Coronary artery (tissue), 2 donors: ENCODE measurements at regions not wholly inside any gene's neighbourhood (a gene's known extent, or its start where the extent isn't known, plus 50 kb on each side); places are given as distances from the start of the nearest gene placed in this dataset.

Experiments
- DNase-seq: peaks from one replicate; pipeline ENCODE4 v3.0.0-alpha.2; 2017; ENCODE audit warnings: low spot score
- H3K27ac ChIP-seq, 2 donors: fragments of 200-600 bp; sonication (generic); one replicate each; pipeline ENCODE4 v1.5.1; 2016 to 2019
- H3K4me3 ChIP-seq: fragments of 200-600 bp; sonication (generic); 2 replicates; pipeline ENCODE4 v1.5.1; 2016; ENCODE audit warnings: mild to moderate bottlenecking, moderate library complexity
- TF ChIP-seq, protein P1 (sequence below): fragments of 200-600 bp; sonication (generic); IDR thresholded peaks from one replicate; pipeline ENCODE4 v1.5.1; 2019; ENCODE audit warnings: antibody characterized with exemption

DNA sequence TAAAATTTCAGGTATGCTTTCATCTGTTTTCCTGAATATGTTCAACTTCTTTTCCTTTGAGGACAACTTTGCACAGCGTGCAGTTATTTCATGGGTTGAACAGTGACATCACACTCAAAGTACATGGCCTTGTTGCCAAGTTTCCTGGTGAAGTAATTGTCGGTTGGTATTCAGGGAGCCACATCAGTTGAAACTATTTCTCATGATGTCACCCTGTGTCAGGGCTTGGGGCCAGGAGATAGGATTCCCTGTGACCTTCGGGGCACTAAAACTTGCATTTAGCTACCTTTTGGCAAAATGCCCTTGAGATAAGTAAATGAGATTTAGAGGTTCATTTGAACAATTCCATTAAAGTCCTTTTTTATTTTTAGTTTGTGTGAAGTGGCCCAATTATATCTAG lies 383.9 kb downstream of the SH3GL2 start:
- Histone ChIP-seq H3K27ac (no peak overlapping the region), H3K4me3 (no peak overlapping the region)
- no peak for DNase-seq
- TF ChIP-seq, protein P1, sequence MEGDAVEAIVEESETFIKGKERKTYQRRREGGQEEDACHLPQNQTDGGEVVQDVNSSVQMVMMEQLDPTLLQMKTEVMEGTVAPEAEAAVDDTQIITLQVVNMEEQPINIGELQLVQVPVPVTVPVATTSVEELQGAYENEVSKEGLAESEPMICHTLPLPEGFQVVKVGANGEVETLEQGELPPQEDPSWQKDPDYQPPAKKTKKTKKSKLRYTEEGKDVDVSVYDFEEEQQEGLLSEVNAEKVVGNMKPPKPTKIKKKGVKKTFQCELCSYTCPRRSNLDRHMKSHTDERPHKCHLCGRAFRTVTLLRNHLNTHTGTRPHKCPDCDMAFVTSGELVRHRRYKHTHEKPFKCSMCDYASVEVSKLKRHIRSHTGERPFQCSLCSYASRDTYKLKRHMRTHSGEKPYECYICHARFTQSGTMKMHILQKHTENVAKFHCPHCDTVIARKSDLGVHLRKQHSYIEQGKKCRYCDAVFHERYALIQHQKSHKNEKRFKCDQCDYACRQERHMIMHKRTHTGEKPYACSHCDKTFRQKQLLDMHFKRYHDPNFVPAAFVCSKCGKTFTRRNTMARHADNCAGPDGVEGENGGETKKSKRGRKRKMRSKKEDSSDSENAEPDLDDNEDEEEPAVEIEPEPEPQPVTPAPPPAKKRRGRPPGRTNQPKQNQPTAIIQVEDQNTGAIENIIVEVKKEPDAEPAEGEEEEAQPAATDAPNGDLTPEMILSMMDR = no peak

DNA sequence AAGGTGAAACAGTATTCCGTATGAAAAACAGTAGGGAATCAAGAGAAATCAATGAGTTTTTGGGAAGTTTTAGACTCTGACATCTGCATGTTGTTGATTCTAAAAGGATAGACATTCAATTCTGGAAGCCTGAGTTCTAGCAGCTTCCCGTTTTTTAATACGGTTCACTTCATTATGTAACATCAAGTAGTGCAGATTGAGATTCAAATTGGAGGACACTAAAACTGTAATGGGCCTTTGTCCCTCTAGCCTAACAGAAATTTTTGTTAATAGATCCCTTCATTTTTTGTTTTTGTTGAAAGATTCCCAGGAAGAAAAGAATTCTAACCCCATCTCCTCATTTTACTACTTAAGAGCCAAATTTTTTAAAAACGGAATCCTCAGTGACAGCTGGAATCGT lies 384.6 kb downstream of the SH3GL2 start:
- Histone ChIP-seq H3K4me3 (no peak overlapping the region), H3K27ac (no peak overlapping the region)
- no peak for DNase-seq
- TF ChIP-seq, protein P1 = no peak

DNA sequence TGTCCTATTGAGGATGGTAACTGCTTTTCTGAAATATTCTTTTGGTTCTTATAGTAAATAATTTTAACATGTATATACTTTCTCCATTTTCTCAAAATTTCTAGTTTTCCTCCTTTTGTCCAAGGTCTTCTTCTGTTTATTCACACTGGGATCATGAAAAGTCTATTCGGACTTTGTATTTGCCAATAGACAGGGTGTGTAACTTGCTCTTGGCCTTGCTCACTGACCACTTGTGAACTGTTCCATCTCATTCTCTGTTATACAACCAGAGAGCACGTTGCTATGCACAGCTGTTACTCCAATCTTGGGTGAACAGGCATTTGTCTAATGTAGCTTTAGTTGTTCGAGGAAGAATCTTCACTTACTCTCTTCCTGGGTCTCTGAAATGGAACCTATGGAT lies 388.9 kb downstream of the SH3GL2 start:
- DNase-seq = no peak
- TF ChIP-seq, protein P1 = no peak
- H3K27ac ChIP-seq = no peak overlapping the region
- no peak overlapping the region for H3K4me3 ChIP-seq

DNA sequence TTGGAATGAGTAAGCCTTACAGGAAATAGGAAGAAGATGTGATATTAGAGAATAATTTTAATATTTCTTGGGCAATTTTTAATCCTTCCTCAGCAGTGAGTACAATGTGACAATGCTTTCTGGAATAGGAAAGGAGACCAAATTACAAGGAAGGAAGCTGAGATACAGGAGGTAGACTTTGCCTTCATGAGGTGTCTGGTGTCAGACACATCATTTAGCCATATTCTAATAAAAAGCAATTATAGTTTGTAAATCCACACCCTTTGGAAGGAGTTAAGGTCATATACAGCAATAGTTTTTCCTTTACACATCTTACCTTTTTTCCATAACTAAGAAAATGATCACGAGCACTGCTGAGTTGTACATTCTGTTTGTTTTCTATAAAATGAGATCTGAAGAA lies 390.4 kb downstream of the SH3GL2 start:
- TF ChIP-seq, protein P1 = no peak
- DNase-seq = no peak
- H3K4me3 ChIP-seq = no peak overlapping the region
- H3K27ac ChIP-seq = no peak overlapping the region

DNA sequence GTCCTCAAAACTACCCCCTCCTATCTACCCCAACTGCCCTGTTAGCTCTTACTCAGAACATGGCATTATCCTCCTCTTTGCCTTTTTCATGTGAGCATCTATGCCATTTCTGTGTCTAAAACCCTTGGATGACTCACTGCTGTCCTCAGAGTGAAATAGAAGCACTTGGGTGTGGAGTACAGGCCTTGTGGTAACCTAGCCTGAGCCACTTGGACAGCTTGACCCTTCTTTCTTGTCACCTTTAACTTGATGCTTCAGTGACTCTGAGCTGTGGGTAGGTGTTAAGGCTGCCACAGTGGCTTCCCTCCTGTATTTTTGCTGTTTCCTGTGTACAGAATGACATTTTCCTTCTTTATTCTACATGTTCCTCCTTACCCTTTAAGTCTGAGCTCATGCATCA lies 391.4 kb downstream of the SH3GL2 start:
- DNase-seq = no peak
- H3K4me3 ChIP-seq = no peak overlapping the region
- no peak overlapping the region for H3K27ac ChIP-seq
- TF ChIP-seq, protein P1 = no peak

- Histone ChIP-seq H3K27ac (no peak overlapping the region), H3K4me3 (no peak overlapping the region)
- TF ChIP-seq, protein P1 = no peak
- no peak for DNase-seq
Measured at GRCh38 chr9:17978773-17979172, 399.9 kb downstream of the SH3GL2 start.

DNA sequence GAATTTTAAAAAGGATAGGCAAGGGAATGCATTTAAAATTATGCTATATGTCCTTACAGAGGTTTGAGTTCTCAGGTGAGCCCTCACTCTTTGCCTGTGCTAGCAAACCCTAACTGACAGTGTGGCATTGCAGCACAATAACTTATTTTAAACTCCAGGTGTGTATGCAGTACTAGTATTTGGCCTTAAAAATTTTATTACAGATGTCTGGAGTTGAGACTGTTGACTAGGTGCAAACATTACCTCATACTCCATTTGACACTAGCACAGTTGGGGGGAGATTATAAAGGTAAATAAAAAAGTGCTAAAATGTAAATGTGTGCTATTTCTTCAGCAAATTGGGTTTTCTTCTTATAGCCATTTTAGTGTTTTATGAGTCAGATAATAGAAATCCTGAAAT lies 407.7 kb downstream of the SH3GL2 start:
- TF ChIP-seq, protein P1 = no peak
- no peak overlapping the region for H3K4me3 ChIP-seq
- no peak overlapping the region for H3K27ac ChIP-seq
- DNase-seq = no peak
